VCaP (cell line): ENCODE measurements at regions not wholly inside any gene's neighbourhood (a gene's known extent, or its start where the extent isn't known, plus 50 kb on each side); places are given as distances from the start of the nearest gene placed in this dataset.

Experiments used
- H3K27ac ChIP-seq: fragments of 450-650 bp; 2 replicates; pipeline ENCODE4 v1.5.1; 2017
- TF ChIP-seq, protein P1 (sequence below): fragments of 450-650 bp; conservative IDR thresholded peaks from 2 replicates; pipeline ENCODE4 v1.5.1; 2017; ENCODE audit warnings: mild to moderate bottlenecking, moderate library complexity

DNA sequence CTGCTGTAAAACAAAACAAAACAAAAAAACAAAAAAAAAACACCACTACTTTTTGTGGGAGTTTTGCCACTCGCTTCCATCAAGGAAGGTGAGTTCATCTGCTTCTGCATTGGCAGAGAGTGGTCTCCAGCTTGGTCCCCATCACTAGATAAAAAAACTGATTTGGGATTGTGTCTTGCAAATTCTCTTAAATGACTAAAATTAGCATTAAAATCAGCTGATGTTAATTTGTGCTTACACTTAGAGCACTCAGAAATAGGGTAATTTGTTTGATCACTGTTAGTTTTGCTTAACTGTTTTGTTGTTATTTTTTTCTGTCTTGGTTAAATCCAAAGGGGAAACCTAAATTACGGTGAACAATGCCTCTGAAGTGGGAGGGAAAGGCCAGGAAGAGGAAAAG lies 1048.0 kb downstream of the LRFN5 start:
- H3K27ac ChIP-seq, result no peak overlapping the region
- TF ChIP-seq, protein P1, sequence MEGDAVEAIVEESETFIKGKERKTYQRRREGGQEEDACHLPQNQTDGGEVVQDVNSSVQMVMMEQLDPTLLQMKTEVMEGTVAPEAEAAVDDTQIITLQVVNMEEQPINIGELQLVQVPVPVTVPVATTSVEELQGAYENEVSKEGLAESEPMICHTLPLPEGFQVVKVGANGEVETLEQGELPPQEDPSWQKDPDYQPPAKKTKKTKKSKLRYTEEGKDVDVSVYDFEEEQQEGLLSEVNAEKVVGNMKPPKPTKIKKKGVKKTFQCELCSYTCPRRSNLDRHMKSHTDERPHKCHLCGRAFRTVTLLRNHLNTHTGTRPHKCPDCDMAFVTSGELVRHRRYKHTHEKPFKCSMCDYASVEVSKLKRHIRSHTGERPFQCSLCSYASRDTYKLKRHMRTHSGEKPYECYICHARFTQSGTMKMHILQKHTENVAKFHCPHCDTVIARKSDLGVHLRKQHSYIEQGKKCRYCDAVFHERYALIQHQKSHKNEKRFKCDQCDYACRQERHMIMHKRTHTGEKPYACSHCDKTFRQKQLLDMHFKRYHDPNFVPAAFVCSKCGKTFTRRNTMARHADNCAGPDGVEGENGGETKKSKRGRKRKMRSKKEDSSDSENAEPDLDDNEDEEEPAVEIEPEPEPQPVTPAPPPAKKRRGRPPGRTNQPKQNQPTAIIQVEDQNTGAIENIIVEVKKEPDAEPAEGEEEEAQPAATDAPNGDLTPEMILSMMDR, result no peak

DNA sequence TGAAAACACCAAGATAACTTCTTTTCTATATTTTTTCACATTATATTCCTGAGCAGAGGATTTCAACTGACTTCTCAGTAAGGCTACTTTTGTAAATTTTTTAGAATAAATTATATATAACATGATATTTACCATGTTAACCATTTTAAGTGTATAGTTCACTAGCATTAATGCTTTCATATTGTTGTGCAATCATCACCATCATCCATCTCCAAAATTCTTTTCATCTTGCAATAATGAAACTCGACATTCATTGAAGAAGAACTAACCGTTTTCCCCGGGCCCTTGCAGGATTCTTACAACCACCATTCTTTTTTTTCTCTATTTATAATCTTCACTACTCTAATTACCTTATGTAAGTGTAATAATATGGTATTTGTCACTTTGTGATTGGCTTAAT lies 1036.1 kb downstream of the LRFN5 start:
- TF ChIP-seq, protein P1, result no peak
- H3K27ac ChIP-seq, result no peak overlapping the region

DNA sequence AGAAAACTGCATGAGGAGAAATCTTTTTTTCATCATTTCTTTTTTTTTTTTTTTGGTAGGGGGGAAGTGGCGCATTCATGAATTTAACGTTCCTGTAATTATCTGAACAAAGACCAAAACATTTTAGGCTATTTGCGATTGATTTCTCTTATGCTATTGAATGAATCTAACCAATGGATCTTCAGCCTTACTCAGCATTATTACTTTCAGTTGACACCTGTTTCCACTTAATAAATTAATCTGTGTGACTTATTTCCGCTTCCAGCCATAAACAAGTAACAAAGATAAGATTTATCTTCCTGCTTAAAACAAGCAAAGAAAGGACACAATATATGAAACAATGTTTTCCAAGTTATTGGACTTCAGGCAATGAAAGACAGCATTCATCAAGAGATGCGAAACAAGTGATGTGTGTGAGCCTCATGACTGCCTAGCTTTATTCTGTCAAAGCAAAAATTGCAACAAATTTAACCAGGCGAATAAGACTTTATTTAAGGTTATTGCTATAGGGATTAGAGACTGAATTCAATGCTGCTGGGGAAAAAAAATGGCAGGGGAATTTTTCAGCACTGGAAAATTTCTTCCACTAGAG lies 1026.9 kb downstream of the LRFN5 start:
- H3K27ac ChIP-seq, result no peak overlapping the region
- TF ChIP-seq, protein P1, result no peak

DNA sequence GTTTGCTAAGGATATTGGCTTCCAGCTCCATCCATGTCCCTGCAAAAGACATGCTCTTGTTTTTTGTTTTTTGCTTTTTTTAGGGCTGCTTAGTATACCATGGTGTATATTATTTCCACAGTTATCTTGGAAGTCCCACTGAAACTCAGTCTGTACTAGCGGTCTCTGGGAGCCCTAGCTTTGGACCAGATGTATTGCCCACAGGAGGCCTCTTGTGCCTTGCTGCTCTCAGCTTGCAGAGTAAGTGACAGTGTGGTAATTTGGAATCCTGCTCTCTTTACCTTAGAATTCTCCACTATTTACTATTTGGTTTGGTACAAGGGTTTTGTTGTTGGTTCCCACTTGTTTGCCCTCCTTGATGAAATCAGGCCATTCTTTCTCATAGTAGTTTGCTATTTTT lies 1022.9 kb downstream of the LRFN5 start:
- H3K27ac ChIP-seq, result no peak overlapping the region
- TF ChIP-seq, protein P1, result no peak

DNA sequence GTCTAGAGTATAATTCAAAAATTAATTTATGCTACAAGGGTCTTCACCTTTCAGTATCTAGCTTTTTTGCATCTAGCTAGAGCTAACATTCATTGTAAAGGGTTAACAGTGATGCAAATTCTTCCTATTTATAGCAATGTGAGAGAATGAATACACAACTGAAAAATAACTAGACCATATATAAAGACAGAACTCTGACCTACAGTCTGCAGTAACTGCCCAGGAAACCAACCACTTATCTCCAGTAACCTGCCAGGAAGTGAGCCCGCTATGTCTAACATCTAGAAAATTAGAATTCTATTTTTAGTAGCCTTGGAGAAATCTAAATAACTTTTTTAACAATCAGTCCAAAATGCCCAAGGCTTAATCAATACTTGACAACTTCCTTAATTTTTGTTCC lies 1021.9 kb downstream of the LRFN5 start:
- TF ChIP-seq, protein P1, result no peak
- H3K27ac ChIP-seq, result no peak overlapping the region

DNA sequence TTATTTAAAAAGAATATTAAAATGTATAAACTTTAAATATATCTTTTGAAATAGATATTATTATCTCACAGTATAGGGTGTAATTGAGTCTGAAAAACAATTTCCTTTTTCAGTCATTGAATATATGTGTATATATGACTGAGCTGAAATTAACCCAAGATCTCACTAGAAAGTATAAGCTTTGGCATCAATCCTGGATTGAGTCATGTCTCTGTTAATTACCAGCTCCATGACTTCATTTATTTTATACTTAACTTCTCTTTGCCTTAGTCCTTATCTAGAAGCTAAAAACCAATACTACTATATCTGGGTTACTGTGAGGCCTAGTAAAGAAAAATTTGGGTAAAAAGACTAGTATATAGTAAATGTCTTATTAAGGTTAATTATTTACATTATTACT lies 1020.3 kb downstream of the LRFN5 start:
- TF ChIP-seq, protein P1, result no peak
- no peak overlapping the region for H3K27ac ChIP-seq

DNA sequence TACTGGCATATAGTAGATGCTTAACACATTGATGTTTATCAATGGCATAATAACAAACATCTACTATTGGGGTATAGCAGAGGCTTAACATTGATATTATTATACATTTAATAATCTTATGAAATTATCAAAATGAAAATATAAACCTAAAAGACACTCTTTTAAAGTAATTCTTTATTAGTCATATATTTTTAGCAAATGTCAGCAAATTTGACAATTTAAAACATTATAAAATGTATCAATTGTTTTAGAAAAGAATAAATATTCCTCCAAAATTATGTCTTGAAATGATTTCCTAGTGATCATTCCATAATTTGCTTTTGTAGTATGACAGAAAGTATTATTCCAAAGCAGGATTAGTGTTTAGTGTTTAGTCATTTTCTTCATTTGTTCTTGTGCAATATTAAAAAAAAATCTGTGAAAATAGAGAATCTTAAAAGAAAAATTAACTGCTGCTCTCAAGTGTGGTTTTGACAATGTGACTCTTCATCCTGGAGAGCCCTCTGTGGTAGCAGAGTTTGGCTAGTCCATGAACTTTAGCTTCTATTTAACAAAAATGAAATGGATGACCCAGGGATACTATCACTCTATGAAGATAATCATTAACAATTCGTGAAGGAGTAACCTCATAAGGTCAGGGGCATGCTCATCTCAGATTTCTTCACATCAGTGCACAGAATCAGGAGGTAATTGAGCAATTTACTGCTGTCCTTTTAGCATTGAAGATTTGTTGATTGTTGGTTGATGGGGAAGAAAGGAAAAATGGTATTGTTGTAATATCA lies 1018.5 kb downstream of the LRFN5 start:
- TF ChIP-seq, protein P1, result no peak
- H3K27ac ChIP-seq, result no peak overlapping the region
